Mammary epithelial cell (primary cell): ENCODE measurements at regions not wholly inside any gene's neighbourhood (a gene's known extent, or its start where the extent isn't known, plus 50 kb on each side); places are given as distances from the start of the nearest gene placed in this dataset.

Experiments
- CTCF ChIP-seq, 2 donors: IDR thresholded peaks in 1 of 2; conservative IDR thresholded peaks in 1 of 2; 2 replicates each; pipeline ENCODE4 v1.5.1; 2011 to 2012; ENCODE audit warnings: inconsistent platforms in 2 of 2, low read length in 2 of 2, mild to moderate bottlenecking in 2 of 2, control low read depth in 1 of 2, low read depth in 1 of 2; ENCODE audit not compliant: insufficient read depth in 1 of 2; ENCODE audit errors: extremely low read depth in 1 of 2
- EZH2 ChIP-seq: IDR thresholded peaks from 2 replicates; pipeline ENCODE4 v1.6.1; 2012; ENCODE audit warnings: low read length, inconsistent platforms, borderline replicate concordance

GRCh38 chr2:146040051-146040450, 1520.1 kb upstream of the ZEB2 start:
- no peak for TF ChIP-seq CTCF (conservative IDR thresholded peaks at IDR 0.05 in 1 of 2, IDR thresholded peaks at IDR 0.05 in 1 of 2; ENCODE audit: extremely low read depth in 1 of 2, insufficient read depth in 1 of 2, low read depth in 1 of 2, low read length in 2 of 2)
- no peak for TF ChIP-seq EZH2
